ENCODE measurements at regions not wholly inside any gene's neighbourhood (a gene's known extent, or its start where the extent isn't known, plus 50 kb on each side); places are given as distances from the start of the nearest gene placed in this dataset.

GRCh38 chr12:94801745-94802144 is 151.4 kb upstream of the TMCC3 start:
- TF ChIP-seq CTCF (conservative IDR thresholded peaks at IDR 0.05 in 1 of 2, IDR thresholded peaks at IDR 0.05 in 1 of 2; ENCODE audit: extremely low read depth in 1 of 2, insufficient read depth in 1 of 2, low read depth in 1 of 2, low read length in 2 of 2) = no peak
- no peak for TF ChIP-seq EZH2 (IDR thresholded peaks at IDR 0.05; ENCODE audit: borderline replicate concordance, low read length)
